Thyroid gland (tissue), 4 donors: ENCODE measurements at regions not wholly inside any gene's neighbourhood (a gene's known extent, or its start where the extent isn't known, plus 50 kb on each side); places are given as distances from the start of the nearest gene placed in this dataset.

ENCODE experiments used
- CTCF ChIP-seq, 6 experiments: fragments of 200-600 bp in 3 of 6; fragments of 450-650 bp in 3 of 6; sonication (generic) in 3 of 6; IDR thresholded peaks; one replicate each; pipeline ENCODE4 v1.5.1; 2016 to 2019; ENCODE audit warnings: antibody characterized with exemption in 6 of 6, mild to moderate bottlenecking in 2 of 6, inconsistent platforms in 1 of 6, moderate library complexity in 1 of 6
- POLR2A ChIP-seq, 2 donors: fragments of 450-650 bp; IDR thresholded peaks; one replicate each; pipeline ENCODE4 v1.6.1; 2017; ENCODE audit warnings: antibody characterized with exemption in 2 of 2, mild to moderate bottlenecking in 2 of 2, moderate library complexity in 1 of 2

GRCh38 chr18:38563396-38563980, 997.9 kb upstream of the CELF4 start:
- TF ChIP-seq CTCF (IDR thresholded peaks at IDR 0.05) (no peak), POLR2A (IDR thresholded peaks at IDR 0.05) (no peak)
